GM21717 (cell line): ENCODE measurements at regions not wholly inside any gene's neighbourhood (a gene's known extent, or its start where the extent isn't known, plus 50 kb on each side); places are given as distances from the start of the nearest gene placed in this dataset.

Experiments
- ATAC-seq: cut with Tn5 transposase; IDR thresholded peaks from one replicate; pipeline ENCODE4 v1.9.1; 2021; ENCODE audit warnings: mild to moderate bottlenecking, moderate library complexity; ENCODE audit not compliant: unreplicated experiment

GRCh38 chr10:113431398-113432160, 121.3 kb upstream of the HABP2 start:
- ATAC-seq: no peak

- ATAC-seq: no peak
Observed at GRCh38 chr10:113433711-113434110, 119.1 kb upstream of the HABP2 start.

- ATAC-seq: no peak
Observed at GRCh38 chr10:113434315-113434714, 118.5 kb upstream of the HABP2 start.

- no peak for ATAC-seq
Observed at GRCh38 chr10:113434950-113435349, 117.9 kb upstream of the HABP2 start.

GRCh38 chr10:113435881-113436280, 117.0 kb upstream of the HABP2 start:
- no peak for ATAC-seq

GRCh38 chr10:113436851-113437250, 116.0 kb upstream of the HABP2 start:
- no peak for ATAC-seq

GRCh38 chr10:113438652-113439051, 114.2 kb upstream of the HABP2 start:
- ATAC-seq: no peak

- no peak for ATAC-seq
Observed at GRCh38 chr10:113441220-113441619, 111.6 kb upstream of the HABP2 start.

- no peak for ATAC-seq
Observed at GRCh38 chr10:113441686-113442270, 111.1 kb upstream of the HABP2 start.

- ATAC-seq: no peak
Observed at GRCh38 chr10:113442336-113442735, 110.5 kb upstream of the HABP2 start.

- no peak for ATAC-seq
Observed at GRCh38 chr10:113443141-113443925, 109.5 kb upstream of the HABP2 start.

- no peak for ATAC-seq
Observed at GRCh38 chr10:113444766-113445365, 108.0 kb upstream of the HABP2 start.

GRCh38 chr10:113445736-113446135, 107.1 kb upstream of the HABP2 start:
- no peak for ATAC-seq

- ATAC-seq: no peak
Observed at GRCh38 chr10:113446739-113447138, 106.1 kb upstream of the HABP2 start.

GRCh38 chr10:113447278-113447677, 105.6 kb upstream of the HABP2 start:
- no peak for ATAC-seq

GRCh38 chr10:113449006-113449695, 103.7 kb upstream of the HABP2 start:
- ATAC-seq: no peak

GRCh38 chr10:113450046-113450804, 102.6 kb upstream of the HABP2 start:
- ATAC-seq: no peak

GRCh38 chr10:113450906-113451305, 101.9 kb upstream of the HABP2 start:
- no peak for ATAC-seq

GRCh38 chr10:113452146-113452845, 100.6 kb upstream of the HABP2 start:
- ATAC-seq: no peak

- no peak for ATAC-seq
Observed at GRCh38 chr10:113453351-113453750, 99.5 kb upstream of the HABP2 start.
